Fibroblast of lung (primary cell): ENCODE measurements at regions not wholly inside any gene's neighbourhood (a gene's known extent, or its start where the extent isn't known, plus 50 kb on each side); places are given as distances from the start of the nearest gene placed in this dataset.

ENCODE experiments used
- CTCF ChIP-seq, 2 donors: IDR thresholded peaks in 1 of 2; conservative IDR thresholded peaks in 1 of 2; 1 replicate in 1 of 2; 2 replicates in 1 of 2; pipeline ENCODE4 v1.5.1; 2011 to 2012; ENCODE audit warnings: low read length in 2 of 2, control low read depth in 1 of 2, inconsistent platforms in 1 of 2, low read depth in 1 of 2, mild to moderate bottlenecking in 1 of 2
- EZH2 ChIP-seq: IDR thresholded peaks from 2 replicates; pipeline ENCODE4 v1.5.1; 2012; ENCODE audit warnings: low read length, control low read depth, mild to moderate bottlenecking; ENCODE audit errors: missing control alignments

DNA sequence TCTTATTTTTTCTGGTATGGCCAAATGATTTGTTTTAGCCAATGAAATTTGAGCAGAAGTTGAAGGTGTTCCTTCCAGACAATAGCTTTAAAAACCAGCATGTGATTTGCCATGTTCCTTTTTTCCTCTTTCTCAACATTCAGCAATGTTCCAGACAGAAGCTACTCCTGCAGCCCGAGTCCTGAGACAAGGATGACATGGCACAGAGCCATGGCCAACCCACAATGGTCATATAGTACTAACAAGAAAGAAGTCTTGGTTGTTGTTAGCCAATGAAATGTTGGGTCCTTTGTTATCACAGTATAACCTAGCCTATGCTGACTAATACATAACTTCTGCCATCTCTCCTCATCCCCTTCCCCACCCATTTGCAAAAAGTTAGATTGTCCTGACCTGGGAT lies 211.1 kb upstream of the STT3B start:
- TF ChIP-seq CTCF (conservative IDR thresholded peaks at IDR 0.05 in 1 of 2, IDR thresholded peaks at IDR 0.05 in 1 of 2; ENCODE audit: low read depth in 1 of 2, low read length in 2 of 2), result no peak
- no peak for TF ChIP-seq EZH2
